Transverse colon (tissue), 4 donors: ENCODE measurements at regions not wholly inside any gene's neighbourhood (a gene's known extent, or its start where the extent isn't known, plus 50 kb on each side); places are given as distances from the start of the nearest gene placed in this dataset.
"Not testable (repeated sequence)": the region's sequence is repeated elsewhere in the genome, so short reads cannot be mapped to it uniquely, and the experiment has no call there.

ENCODE experiments used
- DNase-seq: peaks from one replicate; pipeline ENCODE4 v3.0.0-alpha.2; 2019
- H3K27ac ChIP-seq, 4 donors: fragments of 200-600 bp; sonication (generic); 2 replicates each; pipeline ENCODE4 v1.5.1; 2016 to 2018; ENCODE audit warnings: inconsistent platforms in 4 of 4
- H3K27me3 ChIP-seq: fragments of 200-600 bp; sonication (generic); 2 replicates; pipeline ENCODE4 v1.5.1; 2017; ENCODE audit warnings: inconsistent platforms
- H3K36me3 ChIP-seq, 4 donors: fragments of 200-600 bp; sonication (generic); 2 replicates each; pipeline ENCODE4 v1.5.1; 2017 to 2019; ENCODE audit warnings: inconsistent platforms in 4 of 4
- H3K4me1 ChIP-seq, 4 donors: fragments of 200-600 bp; sonication (generic); 2 replicates each; pipeline ENCODE4 v1.5.1; 2017 to 2020; ENCODE audit warnings: inconsistent platforms in 4 of 4
- H3K4me3 ChIP-seq, 4 donors: fragments of 200-600 bp; sonication (generic); 1 replicate in 1 of 4; 2 replicates in 3 of 4; pipeline versions ENCODE4 v1.5.1 to v1.6.1; 2017 to 2019; ENCODE audit warnings: inconsistent platforms in 4 of 4
- H3K9me3 ChIP-seq, 2 donors: fragments of 200-600 bp; sonication (generic); 2 replicates each; pipeline ENCODE4 v1.5.1; 2017 to 2019; ENCODE audit warnings: inconsistent platforms in 2 of 2
- CTCF ChIP-seq, 5 experiments: fragments of 200-600 bp in 3 of 5; fragments of 450-650 bp in 2 of 5; sonication (generic) in 3 of 5; IDR thresholded peaks; 1 replicate in 2 of 5; 2 replicates in 3 of 5; pipeline ENCODE4 v1.5.1; 2016 to 2017; ENCODE audit warnings: antibody characterized with exemption in 5 of 5, inconsistent platforms in 3 of 5, mild to moderate bottlenecking in 2 of 5, moderate library complexity in 1 of 5
- EP300 ChIP-seq: sonication (generic); formaldehyde crosslinking; IDR thresholded peaks from one replicate; pipeline ENCODE4 v1.6.1; 2017; ENCODE audit warnings: antibody characterized with exemption, low read depth
- POLR2A ChIP-seq: fragments of 450-650 bp; IDR thresholded peaks from one replicate; pipeline ENCODE4 v1.6.1; 2016; ENCODE audit warnings: antibody characterized with exemption, mild to moderate bottlenecking, moderate library complexity
- POLR2AphosphoS5 ChIP-seq, 3 donors: sonication (generic); formaldehyde crosslinking; IDR thresholded peaks; one replicate each; pipeline ENCODE4 v1.6.1; 2016; ENCODE audit warnings: antibody characterized with exemption in 3 of 3
- WGBS, 2 donors: methylation state at CpG; one replicate each; pipeline ENCODE4 v1.1.5; 2018; ENCODE audit warnings: low coverage in 1 of 2; 5-methylcytosine and 5-hydroxymethylcytosine counted together
- in situ Hi-C, 4 donors: fragments of 200-750 bp; cut with MboI; loops; one replicate each; pipeline versions ENCODE4 v1.15.0 to v1.15.1; 2017; ENCODE audit warnings: low sequenced_read_pairs in 3 of 4, low pct_ligation_motif_present in 1 of 4, low pct_unique_long_range_greater_than_20kb in 1 of 4
- intact Hi-C: fragments of 100-400 bp; cut with DNase I; formaldehyde crosslinking; loops from one replicate; pipeline ENCODE4 v1.15.1; 2023; ENCODE audit warnings: low total_unique reads

GRCh38 chr3:137330246-137330645 lies 372.5 kb downstream of the IL20RB start:
- no peaks in the 10 kb centered on the region for H3K27me3 ChIP-seq
- 67 to 80% methylated on average over 1 to 3 of the region's 3 CpGs for WGBS, 2 donors
- no peak overlapping the region for H3K27ac ChIP-seq
- H3K9me3 ChIP-seq: no peaks in the 10 kb centered on the region
- H3K4me3 ChIP-seq: no peak overlapping the region
- in situ Hi-C loops (no loop called here), intact Hi-C loops (loop anchor here (1.0 kb wide), 1 partner anchor 15 kb away; no protein-coding TSS in a partner anchor)
- no peaks in the 10 kb centered on the region for H3K4me1 ChIP-seq
- TF ChIP-seq EP300 (no peak), POLR2AphosphoS5 (IDR thresholded peaks at IDR 0.05) (no peak)
- no peak for DNase-seq
- no peaks in the 10 kb centered on the region for H3K36me3 ChIP-seq

GRCh38 chr3:137332297-137332696 lies 374.5 kb downstream of the IL20RB start:
- 76% methylated on average over 2 of the region's 2 CpGs; no CpG with 5 or more reads in 1 of the 2 donors for WGBS, 2 donors
- in situ Hi-C loops (no loop called here), intact Hi-C loops (no loop called here)
- Histone ChIP-seq H3K27ac (no peak overlapping the region), H3K4me3 (no peak overlapping the region), H3K36me3 (no peaks in the 10 kb centered on the region), H3K4me1 (no peaks in the 10 kb centered on the region), H3K9me3 (no peaks in the 10 kb centered on the region), H3K27me3 (no peaks in the 10 kb centered on the region)
- DNase-seq: no peak
- TF ChIP-seq POLR2A (no peak), POLR2AphosphoS5 (IDR thresholded peaks at IDR 0.05) (no peak), EP300 (no peak), CTCF (IDR thresholded peaks at IDR 0.05) (no peak)

GRCh38 chr3:137335478-137335877 lies 377.7 kb downstream of the IL20RB start:
- no peak overlapping the region for H3K4me3 ChIP-seq
- WGBS, 2 donors: 30 to 43% methylated on average over 6 to 7 of the region's 7 CpGs
- no peaks in the 10 kb centered on the region for H3K36me3 ChIP-seq
- DNase-seq: no peak
- no peaks in the 10 kb centered on the region for H3K9me3 ChIP-seq
- no peak for TF ChIP-seq POLR2AphosphoS5 (IDR thresholded peaks at IDR 0.05)
- no peak for TF ChIP-seq POLR2A
- TF ChIP-seq CTCF (IDR thresholded peaks at IDR 0.05): no peak
- no peak for TF ChIP-seq EP300
- intact Hi-C loops: no loop called here
- H3K27ac ChIP-seq: no peak overlapping the region
- no peaks in the 10 kb centered on the region for H3K27me3 ChIP-seq
- no peaks in the 10 kb centered on the region for H3K4me1 ChIP-seq
- in situ Hi-C loops: no loop called here

GRCh38 chr3:137338400-137338799 lies 380.6 kb downstream of the IL20RB start:
- in situ Hi-C loops, H3K4me3 ChIP-seq, H3K36me3 ChIP-seq, intact Hi-C loops, H3K9me3 ChIP-seq, DNase-seq, H3K27me3 ChIP-seq, H3K4me1 ChIP-seq, H3K27ac ChIP-seq: not testable (repeated sequence)
- WGBS, 2 donors: 71% methylated on average over 5 of the region's 5 CpGs; no CpG with 5 or more reads in 1 of the 2 donors

- no peaks in the 10 kb centered on the region for H3K36me3 ChIP-seq
- no peak overlapping the region for H3K4me3 ChIP-seq
- H3K4me1 ChIP-seq: no peaks in the 10 kb centered on the region
- no peaks in the 10 kb centered on the region for H3K27me3 ChIP-seq
- TF ChIP-seq POLR2AphosphoS5 (IDR thresholded peaks at IDR 0.05): no peak
- no peak for TF ChIP-seq CTCF (IDR thresholded peaks at IDR 0.05)
- TF ChIP-seq POLR2A: no peak
- TF ChIP-seq EP300: no peak
- WGBS, 2 donors: 23 to 27% methylated on average over 4 of the region's 4 CpGs
- in situ Hi-C loops (no loop called here), intact Hi-C loops (no loop called here)
- H3K9me3 ChIP-seq: no peaks in the 10 kb centered on the region
- no peak for DNase-seq
- H3K27ac ChIP-seq: no peak overlapping the region
Observed at GRCh38 chr3:137343283-137343682, 385.5 kb downstream of the IL20RB start.
